A549 (cell line): ENCODE measurements at regions not wholly inside any gene's neighbourhood (a gene's known extent, or its start where the extent isn't known, plus 50 kb on each side); places are given as distances from the start of the nearest gene placed in this dataset.

Experiments used
- ATAC-seq, 2 experiments: fragments of 200-7000 bp in 1 of 2; fragments of >200 bp in 1 of 2; cut with Nextera tagmentation in 1 of 2; cut with Tn5 transposase in 1 of 2; 3 replicates each; pipeline versions ENCODE4 v1.8.0 to v1.9.1; 2018 to 2020; ENCODE audit warnings: mild to moderate bottlenecking in 1 of 2, moderate library complexity in 1 of 2
- CTCF ChIA-PET: fragments of 300-600 bp; sonication (Branson Sonifier 250); formaldehyde crosslinking; extraction: SDS; loops from one replicate; lab custom pipeline; 2021; ENCODE audit warnings: antibody characterized with exemption, inconsistent platforms; lab: Yijun Ruan, JAX
- POLR2A ChIA-PET: fragments of 350-600 bp; formaldehyde crosslinking; extraction: SDS; loops from one replicate; lab custom pipeline; 2021; ENCODE audit warnings: antibody characterized with exemption, inconsistent platforms; lab: Yijun Ruan, JAX
- DNase-seq, 2 experiments: peaks; one replicate each; pipeline versions ENCODE4 v3.0.0 to v3.0.0-alpha.2; 2011 to 2016; ENCODE audit warnings: low read depth in 1 of 2, low spot score in 1 of 2
- FAIRE-seq: peaks from 2 replicates; lab custom pipeline; 2011; peaks lifted over from hg19 to GRCh38; lab: Jason Lieb, UNC
- H3K27ac ChIP-seq, 2 experiments: fragments of >200 bp; sonication (Bioruptor Twin); formaldehyde crosslinking; 3 replicates each; pipeline ENCODE4 v1.5.1; 2016 to 2017
- H3K4me1 ChIP-seq: fragments of >200 bp; sonication (Bioruptor Twin); formaldehyde crosslinking; 3 replicates; pipeline ENCODE4 v1.6.1; 2016
- H3K4me2 ChIP-seq: fragments of >200 bp; sonication (Bioruptor Twin); formaldehyde crosslinking; 3 replicates; pipeline ENCODE4 v1.6.1; 2016
- H3K4me3 ChIP-seq: fragments of >200 bp; sonication (Bioruptor Twin); formaldehyde crosslinking; 3 replicates; pipeline ENCODE4 v1.5.1; 2016
- H3K9me3 ChIP-seq: fragments of >200 bp; sonication (Bioruptor Twin); formaldehyde crosslinking; 3 replicates; pipeline ENCODE4 v1.6.1; 2016
- CBX2 ChIP-seq: fragments of 200-600 bp; sonication (generic); IDR thresholded peaks from 2 replicates; pipeline ENCODE4 v1.6.1; 2016; ENCODE audit warnings: low read depth, mild to moderate bottlenecking, borderline replicate concordance
- CHD2 ChIP-seq: fragments of 150-350 bp; IDR thresholded peaks from 2 replicates; pipeline ENCODE4 v1.6.1; 2014; ENCODE audit warnings: low read length; ENCODE audit not compliant: partially characterized antibody
- CHD4 ChIP-seq: fragments of 200-600 bp; sonication (generic); IDR thresholded peaks from 2 replicates; pipeline ENCODE4 v1.6.1; 2016; ENCODE audit warnings: antibody characterized with exemption, mild to moderate bottlenecking, borderline replicate concordance
- HOXB13 ChIP-seq: fragments of 250-450 bp; sonication (Bioruptor Pico); IDR thresholded peaks from 2 replicates; pipeline ENCODE4 v1.5.0; 2020; ENCODE audit warnings: low read depth, mild to moderate bottlenecking, moderate library complexity
- HOXB5 ChIP-seq: fragments of 250-450 bp; sonication (Bioruptor Pico); IDR thresholded peaks from 2 replicates; pipeline ENCODE4 v1.5.0; 2020; ENCODE audit warnings: mild to moderate bottlenecking, moderate library complexity
- MAFK ChIP-seq: fragments of 450-650 bp; IDR thresholded peaks from 2 replicates; pipeline ENCODE4 v1.6.1; 2014; ENCODE audit not compliant: partially characterized antibody
- NFE2L2 ChIP-seq: fragments of 150-350 bp; conservative IDR thresholded peaks from 2 replicates; pipeline ENCODE4 v1.6.1; 2014; ENCODE audit warnings: low read length
- NR3C1 ChIP-seq: fragments of >200 bp; sonication (Bioruptor Twin); formaldehyde crosslinking; IDR thresholded peaks from 3 replicates; pipeline ENCODE4 v1.6.1; 2017
- POLR2AphosphoS2 ChIP-seq: conservative IDR thresholded peaks from 2 replicates; pipeline ENCODE4 v1.6.1; 2012; ENCODE audit warnings: low read length, improper control_type of control experiment, inconsistent platforms
- RAD21 ChIP-seq, 2 experiments: fragments of >200 bp in 1 of 2; sonication (Bioruptor Twin) in 1 of 2; formaldehyde crosslinking in 1 of 2; IDR thresholded peaks in 1 of 2; conservative IDR thresholded peaks in 1 of 2; 2 replicates in 1 of 2; 3 replicates in 1 of 2; pipeline ENCODE4 v1.6.1; 2012 to 2018; ENCODE audit warnings: inconsistent platforms in 1 of 2
- RCOR1 ChIP-seq: fragments of 150-350 bp; IDR thresholded peaks from 2 replicates; pipeline ENCODE4 v1.6.1; 2014; ENCODE audit warnings: antibody characterized with exemption, low read length, low read depth
- SMC3 ChIP-seq: fragments of >200 bp; sonication (Bioruptor Twin); formaldehyde crosslinking; IDR thresholded peaks from 3 replicates; pipeline ENCODE4 v1.6.1; 2018; ENCODE audit warnings: inconsistent platforms
- ZC3H11A ChIP-seq: fragments of 450-650 bp; IDR thresholded peaks from 2 replicates; pipeline ENCODE4 v1.6.1; 2014; ENCODE audit warnings: antibody characterized with exemption, mild to moderate bottlenecking
- ZNF302 ChIP-seq: fragments of 250-450 bp; sonication (Bioruptor Pico); IDR thresholded peaks from 2 replicates; pipeline ENCODE4 v1.9.0; 2021; ENCODE audit warnings: inconsistent platforms, mild to moderate bottlenecking, moderate library complexity
- WGBS: methylation state at CpG from one replicate; pipeline ENCODE4 v1.1.6; 2017; ENCODE audit errors: missing lambda C conversion rate; 5-methylcytosine and 5-hydroxymethylcytosine counted together
- TF ChIP-seq, protein P1 (sequence below): IDR thresholded peaks from 2 replicates; pipeline ENCODE4 v1.6.1; 2012
- TF ChIP-seq, protein P2 (sequence below): fragments of >200 bp; sonication (Bioruptor Twin); formaldehyde crosslinking; IDR thresholded peaks from 3 replicates; pipeline ENCODE4 v1.5.1; 2016

DNA sequence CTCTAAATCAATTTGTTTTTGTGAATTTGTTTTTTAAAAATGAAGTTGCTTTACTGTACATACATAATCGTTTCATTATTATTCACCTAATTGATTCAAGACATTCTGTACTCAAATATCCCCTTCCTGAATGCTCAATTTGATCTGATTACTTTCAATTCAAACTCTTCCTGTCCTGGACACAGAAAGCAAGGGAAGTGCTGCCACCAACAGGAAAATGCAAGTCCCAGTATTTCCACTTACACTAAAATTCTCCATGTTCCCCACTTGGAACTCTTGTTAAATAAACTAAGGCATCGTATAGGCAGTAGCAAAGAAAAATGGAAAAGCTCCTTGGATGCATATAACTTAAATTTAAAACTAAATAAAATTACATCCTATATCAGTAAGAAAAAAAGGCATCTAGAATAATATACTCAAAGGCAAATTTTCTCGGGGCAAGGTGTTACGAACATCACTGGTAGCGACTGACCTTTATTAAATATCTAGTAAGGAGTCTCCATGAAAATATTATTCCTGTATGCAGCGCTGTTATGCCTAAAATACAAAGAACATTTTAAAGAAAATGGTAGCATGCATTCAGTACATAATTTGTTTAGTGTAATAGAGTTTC lies 72.0 kb upstream of the DBX2 start:
- TF ChIP-seq RAD21 (conservative IDR thresholded peaks at IDR 0.05 in 1 of 2, IDR thresholded peaks at IDR 0.05 in 1 of 2): peak; percentile 58 to 72; a peak in 4 of 5 replicates
- TF ChIP-seq, protein P1, sequence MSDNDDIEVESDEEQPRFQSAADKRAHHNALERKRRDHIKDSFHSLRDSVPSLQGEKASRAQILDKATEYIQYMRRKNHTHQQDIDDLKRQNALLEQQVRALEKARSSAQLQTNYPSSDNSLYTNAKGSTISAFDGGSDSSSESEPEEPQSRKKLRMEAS: no peak
- TF ChIP-seq, protein P2, sequence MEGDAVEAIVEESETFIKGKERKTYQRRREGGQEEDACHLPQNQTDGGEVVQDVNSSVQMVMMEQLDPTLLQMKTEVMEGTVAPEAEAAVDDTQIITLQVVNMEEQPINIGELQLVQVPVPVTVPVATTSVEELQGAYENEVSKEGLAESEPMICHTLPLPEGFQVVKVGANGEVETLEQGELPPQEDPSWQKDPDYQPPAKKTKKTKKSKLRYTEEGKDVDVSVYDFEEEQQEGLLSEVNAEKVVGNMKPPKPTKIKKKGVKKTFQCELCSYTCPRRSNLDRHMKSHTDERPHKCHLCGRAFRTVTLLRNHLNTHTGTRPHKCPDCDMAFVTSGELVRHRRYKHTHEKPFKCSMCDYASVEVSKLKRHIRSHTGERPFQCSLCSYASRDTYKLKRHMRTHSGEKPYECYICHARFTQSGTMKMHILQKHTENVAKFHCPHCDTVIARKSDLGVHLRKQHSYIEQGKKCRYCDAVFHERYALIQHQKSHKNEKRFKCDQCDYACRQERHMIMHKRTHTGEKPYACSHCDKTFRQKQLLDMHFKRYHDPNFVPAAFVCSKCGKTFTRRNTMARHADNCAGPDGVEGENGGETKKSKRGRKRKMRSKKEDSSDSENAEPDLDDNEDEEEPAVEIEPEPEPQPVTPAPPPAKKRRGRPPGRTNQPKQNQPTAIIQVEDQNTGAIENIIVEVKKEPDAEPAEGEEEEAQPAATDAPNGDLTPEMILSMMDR: peak; percentile 56; the same call in 2 of the 3 replicates
- TF ChIP-seq, all 56 proteins: peak for 2
- ChIA-PET POLR2A (no interaction called here), CTCF (interaction anchor here (0.7 to 1.6 kb wide), 5 partner anchors 10 to 174 kb away, joined by 3 to 6 read pairs (median 4); no protein-coding TSS in a partner anchor)
- no peaks in the 10 kb centered on the region for H3K4me1 ChIP-seq
- no peak overlapping the region for H3K4me2 ChIP-seq
- no peaks in the 10 kb centered on the region for H3K9me3 ChIP-seq
- no peak overlapping the region for H3K27ac ChIP-seq
- FAIRE-seq (no peak), DNase-seq (peak in 1 of 2 experiments; percentile 72), ATAC-seq (peak in 1 of 2 experiments; percentile 68; a peak in 2 of 6 replicates)
- no peak overlapping the region for H3K4me3 ChIP-seq
- 49% methylated on average over 6 of the region's 6 CpGs for WGBS

DNA sequence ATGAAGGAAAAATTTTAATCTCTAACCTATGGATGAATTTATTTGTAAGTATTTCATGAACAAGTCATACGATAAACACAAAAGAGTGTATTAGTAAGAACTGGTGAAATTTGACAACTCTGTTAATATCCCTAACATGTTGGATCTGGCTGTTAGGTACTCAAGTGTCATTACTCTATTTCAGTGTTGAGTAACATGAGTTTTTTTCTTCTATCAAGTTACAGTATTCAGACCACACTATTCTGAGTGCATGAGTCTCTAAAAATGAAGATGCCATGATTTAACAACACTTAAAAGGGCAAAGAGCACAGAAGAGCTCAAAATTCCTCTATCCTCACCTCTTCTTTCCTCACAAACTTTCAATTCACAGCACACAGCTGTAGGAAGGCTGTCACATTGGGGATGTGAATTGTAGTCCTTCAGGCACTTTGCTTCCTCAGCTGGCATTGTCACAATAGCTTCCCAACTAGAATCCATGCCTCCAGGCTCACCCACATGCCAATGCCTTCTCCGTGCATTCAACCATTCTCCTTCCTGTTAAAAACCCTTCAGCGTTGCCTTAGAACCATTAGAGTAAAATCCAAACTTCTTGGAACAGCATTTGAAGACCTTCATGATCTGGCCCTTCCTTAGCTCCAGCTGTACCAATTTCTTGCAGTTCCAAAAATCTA lies 73.7 kb upstream of the DBX2 start:
- Histone ChIP-seq H3K4me3 (no peak overlapping the region), H3K4me2 (no peak overlapping the region), H3K9me3 (no peaks in the 10 kb centered on the region), H3K4me1 (no peaks in the 10 kb centered on the region), H3K27ac (no peak overlapping the region)
- WGBS: 31% methylated on average over 3 of the region's 3 CpGs
- CTCF ChIA-PET: interaction anchor here (1.6 to 1.8 kb wide), 2 partner anchors 11 to 176 kb away, joined by 4 to 5 read pairs; no protein-coding TSS in a partner anchor
- POLR2A ChIA-PET: no interaction called here
- no peak for TF ChIP-seq NR3C1
- TF ChIP-seq CHD4: no peak
- no peak for TF ChIP-seq CBX2
- no peak for FAIRE-seq
- ATAC-seq: 0 out of 6 replicates have a peak, but pooled peaks of 1 of the 2 experiments have one; percentile 34
- DNase-seq: no peak

DNA sequence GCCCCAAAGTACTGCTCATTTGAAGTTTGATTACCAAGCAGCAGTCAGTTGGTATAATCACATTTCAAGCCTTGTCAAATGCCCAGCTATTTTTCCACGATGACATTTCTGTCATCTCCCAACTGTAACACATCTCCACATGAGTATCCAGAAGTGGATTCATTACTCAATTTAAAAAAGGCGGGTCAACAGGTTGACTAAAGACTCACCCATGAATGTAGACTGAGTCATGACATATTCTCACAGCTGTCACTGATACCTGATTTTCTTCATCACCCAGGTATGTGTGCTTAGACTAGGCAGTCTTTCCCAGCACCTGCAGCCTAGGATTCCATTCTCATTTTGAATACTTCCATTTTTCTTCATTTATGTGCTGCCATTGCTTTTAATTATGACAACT lies 75.1 kb upstream of the DBX2 start:
- H3K4me3 ChIP-seq: no peak overlapping the region
- TF ChIP-seq ZC3H11A: no peak
- no peak for TF ChIP-seq HOXB5 (CRISPR knock-in tag)
- TF ChIP-seq, all 56 proteins: peak for 0
- DNase-seq (no peak), ATAC-seq (no peak), FAIRE-seq (no peak)
- Histone ChIP-seq H3K27ac (no peak overlapping the region), H3K4me1 (no peaks in the 10 kb centered on the region), H3K4me2 (no peak overlapping the region), H3K9me3 (no peaks in the 10 kb centered on the region)
- POLR2A ChIA-PET: no interaction called here
- WGBS: 0% methylated on average over 2 of the region's 2 CpGs
- CTCF ChIA-PET: no interaction called here

DNA sequence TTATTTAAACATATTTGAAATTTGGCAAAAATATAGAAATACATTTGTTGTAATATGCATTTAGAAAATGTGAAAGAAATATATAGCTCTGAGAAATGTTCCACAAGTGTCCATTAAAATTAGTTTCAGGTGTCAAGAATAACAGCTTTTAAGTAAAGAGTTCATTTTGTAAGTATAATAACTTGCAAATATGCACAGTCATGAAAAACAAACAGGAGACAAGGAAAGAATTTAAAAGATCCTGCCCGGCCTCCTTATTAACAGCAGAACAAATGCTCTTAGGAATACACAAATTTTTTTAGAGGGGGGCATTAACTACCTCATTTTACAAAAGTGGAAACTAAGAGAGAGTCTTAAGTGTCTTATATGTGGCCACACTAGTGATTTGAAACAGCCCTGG lies 77.7 kb upstream of the DBX2 start:
- ChIA-PET POLR2A (no interaction called here), CTCF (no interaction called here)
- Histone ChIP-seq H3K4me2 (no peak overlapping the region), H3K4me1 (no peaks in the 10 kb centered on the region), H3K4me3 (no peak overlapping the region), H3K27ac (no peak overlapping the region), H3K9me3 (no peaks in the 10 kb centered on the region)
- no peak for DNase-seq
- ATAC-seq: no peak
- FAIRE-seq: no peak
- TF ChIP-seq NFE2L2 (peak; percentile 76), POLR2AphosphoS2 (no peak), ZNF302 (no peak), MAFK (peak; percentile 81)
- 17% methylated on average over 1 of the region's 1 CpG for WGBS

DNA sequence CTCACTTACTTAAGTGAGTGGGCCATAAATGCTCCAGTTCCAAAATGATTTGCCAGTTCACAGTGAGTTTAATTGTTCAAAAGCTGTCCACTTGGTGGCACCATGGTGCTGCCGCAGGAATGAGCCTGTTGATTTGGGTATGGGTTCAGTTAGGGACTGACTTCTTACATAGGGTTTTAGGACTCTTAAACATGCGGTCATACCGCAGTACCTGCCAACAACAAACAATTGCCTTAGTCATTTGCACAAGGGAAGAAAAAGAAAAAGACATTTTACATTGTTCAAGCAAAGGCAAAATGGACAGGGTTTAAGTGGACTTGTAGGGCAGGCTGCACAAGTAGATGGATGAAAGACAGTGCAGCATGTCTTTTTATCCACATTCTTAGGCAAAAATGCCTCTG lies 80.0 kb upstream of the DBX2 start:
- TF ChIP-seq RCOR1: no peak
- TF ChIP-seq RAD21 (conservative IDR thresholded peaks at IDR 0.05 in 1 of 2, IDR thresholded peaks at IDR 0.05 in 1 of 2): peak; percentile 88 to 97
- no peak for TF ChIP-seq CHD2
- TF ChIP-seq SMC3: peak; percentile 71
- no peak for TF ChIP-seq HOXB13 (CRISPR knock-in tag)
- TF ChIP-seq, protein P2: peak; percentile 85
- peak; percentile 28 to 71 for DNase-seq
- Histone ChIP-seq H3K27ac (no peak overlapping the region), H3K9me3 (no peaks in the 10 kb centered on the region), H3K4me3 (no peak overlapping the region), H3K4me2 (no peak overlapping the region), H3K4me1 (no peaks in the 10 kb centered on the region)
- peak; percentile 84 for FAIRE-seq
- ChIA-PET CTCF (interaction anchor here (0.6 to 1.2 kb wide), 6 partner anchors 10 to 1005 kb away, joined by 3 to 5 read pairs (median 3); no protein-coding TSS in a partner anchor), POLR2A (no interaction called here)
- 3% methylated on average over 3 of the region's 3 CpGs for WGBS
- ATAC-seq: peak; percentile 89 to 95
